Gastroesophageal sphincter (tissue), 3 donors: ENCODE measurements at regions not wholly inside any gene's neighbourhood (a gene's known extent, or its start where the extent isn't known, plus 50 kb on each side); places are given as distances from the start of the nearest gene placed in this dataset.
"Not testable (repeated sequence)": the region's sequence is repeated elsewhere in the genome, so short reads cannot be mapped to it uniquely, and the experiment has no call there.

Experiments
- POLR2A ChIP-seq, 2 donors: fragments of 450-650 bp; IDR thresholded peaks; one replicate each; pipeline ENCODE4 v1.6.1; 2017; ENCODE audit warnings: antibody characterized with exemption in 2 of 2, mild to moderate bottlenecking in 2 of 2, moderate library complexity in 1 of 2
- TF ChIP-seq, protein P1 (sequence below), 4 experiments: fragments of 200-600 bp in 2 of 4; fragments of 450-650 bp in 2 of 4; sonication (generic) in 1 of 4; IDR thresholded peaks; one replicate each; pipeline ENCODE4 v1.5.1; 2017 to 2019; ENCODE audit warnings: antibody characterized with exemption in 4 of 4, mild to moderate bottlenecking in 2 of 4, moderate library complexity in 2 of 4

DNA sequence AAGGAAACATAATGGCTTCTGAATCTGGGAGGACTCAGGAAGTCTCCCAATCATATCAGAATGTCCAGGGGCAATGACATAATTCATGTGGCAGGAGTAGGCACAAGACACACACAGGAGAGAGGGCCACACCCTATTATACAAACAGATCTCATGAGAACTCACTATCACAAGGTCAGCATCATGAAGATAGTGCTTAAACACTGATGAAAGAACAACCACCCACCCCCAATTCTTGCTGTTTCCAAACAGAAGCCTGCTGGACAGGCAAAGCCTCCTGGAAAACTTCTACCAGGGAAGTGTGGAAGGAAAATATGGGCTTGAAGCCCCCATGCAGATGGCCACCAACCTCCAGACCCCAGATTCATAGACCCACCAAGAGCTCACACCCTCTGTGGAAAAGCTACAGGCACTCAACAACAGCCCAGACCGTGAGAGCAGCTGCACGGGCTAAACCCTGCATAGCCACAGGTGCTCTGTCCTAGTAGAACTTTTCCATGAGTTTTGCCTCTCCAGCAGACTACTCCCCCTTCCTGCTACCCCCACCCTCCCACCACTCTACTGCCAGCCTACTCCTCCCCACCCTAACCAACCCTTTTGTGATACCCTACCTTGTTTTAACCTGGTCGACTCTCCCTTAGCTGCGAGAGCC is 287.1 kb downstream of the POTED start:
- TF ChIP-seq, protein P1, sequence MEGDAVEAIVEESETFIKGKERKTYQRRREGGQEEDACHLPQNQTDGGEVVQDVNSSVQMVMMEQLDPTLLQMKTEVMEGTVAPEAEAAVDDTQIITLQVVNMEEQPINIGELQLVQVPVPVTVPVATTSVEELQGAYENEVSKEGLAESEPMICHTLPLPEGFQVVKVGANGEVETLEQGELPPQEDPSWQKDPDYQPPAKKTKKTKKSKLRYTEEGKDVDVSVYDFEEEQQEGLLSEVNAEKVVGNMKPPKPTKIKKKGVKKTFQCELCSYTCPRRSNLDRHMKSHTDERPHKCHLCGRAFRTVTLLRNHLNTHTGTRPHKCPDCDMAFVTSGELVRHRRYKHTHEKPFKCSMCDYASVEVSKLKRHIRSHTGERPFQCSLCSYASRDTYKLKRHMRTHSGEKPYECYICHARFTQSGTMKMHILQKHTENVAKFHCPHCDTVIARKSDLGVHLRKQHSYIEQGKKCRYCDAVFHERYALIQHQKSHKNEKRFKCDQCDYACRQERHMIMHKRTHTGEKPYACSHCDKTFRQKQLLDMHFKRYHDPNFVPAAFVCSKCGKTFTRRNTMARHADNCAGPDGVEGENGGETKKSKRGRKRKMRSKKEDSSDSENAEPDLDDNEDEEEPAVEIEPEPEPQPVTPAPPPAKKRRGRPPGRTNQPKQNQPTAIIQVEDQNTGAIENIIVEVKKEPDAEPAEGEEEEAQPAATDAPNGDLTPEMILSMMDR (IDR thresholded peaks at IDR 0.05) = not testable (repeated sequence)
- TF ChIP-seq POLR2A (IDR thresholded peaks at IDR 0.05) = not testable (repeated sequence)
